HL-60 (cell line): ENCODE measurements at regions not wholly inside any gene's neighbourhood (a gene's known extent, or its start where the extent isn't known, plus 50 kb on each side); places are given as distances from the start of the nearest gene placed in this dataset.
A peak's percentile ranks its signal among the peaks of the same experiment; 100 is the strongest.

Experiments
- DNase-seq, 2 experiments: peaks; one replicate each; pipeline ENCODE4 v3.0.0-alpha.2; 2010 to 2020; ENCODE audit warnings: low read depth in 1 of 2, low spot score in 1 of 2
- H3K27ac ChIP-seq: fragments of 250-450 bp; sonication (Bioruptor Pico); replicated peaks from 2 replicates; pipeline ENCODE4 v1.5.1; 2020; ENCODE audit warnings: mild to moderate bottlenecking, moderate library complexity
- H3K27me3 ChIP-seq: fragments of 250-450 bp; sonication (Bioruptor Pico); 2 replicates; pipeline ENCODE4 v1.5.1; 2021; ENCODE audit warnings: mild to moderate bottlenecking, moderate library complexity; ENCODE audit not compliant: insufficient read depth, poor library complexity, severe bottlenecking
- H3K4me3 ChIP-seq: replicated peaks from 2 replicates; pipeline ENCODE4 v1.5.1; 2011; ENCODE audit warnings: mild to moderate bottlenecking, control low read depth, low read length; ENCODE audit not compliant: insufficient read depth
- GABPA ChIP-seq: IDR thresholded peaks from 2 replicates; pipeline ENCODE4 v1.6.1; 2012; ENCODE audit warnings: low read depth
- POLR2AphosphoS5 ChIP-seq: IDR thresholded peaks from 2 replicates; pipeline ENCODE4 v1.6.1; 2012; ENCODE audit warnings: low read depth
- SPI1 ChIP-seq: IDR thresholded peaks from 2 replicates; pipeline ENCODE4 v1.6.1; 2012; ENCODE audit warnings: low read depth, mild to moderate bottlenecking, borderline replicate concordance
- TF ChIP-seq, protein P1 (sequence below): IDR thresholded peaks from 2 replicates; pipeline ENCODE4 v1.6.1; 2012; ENCODE audit warnings: low read depth; ENCODE audit not compliant: insufficient replicate concordance
- TF ChIP-seq, protein P2 (sequence below): IDR thresholded peaks from one replicate; pipeline ENCODE4 v1.5.1; 2011; ENCODE audit warnings: low read length, control low read depth, inconsistent platforms; ENCODE audit not compliant: insufficient read depth

DNA sequence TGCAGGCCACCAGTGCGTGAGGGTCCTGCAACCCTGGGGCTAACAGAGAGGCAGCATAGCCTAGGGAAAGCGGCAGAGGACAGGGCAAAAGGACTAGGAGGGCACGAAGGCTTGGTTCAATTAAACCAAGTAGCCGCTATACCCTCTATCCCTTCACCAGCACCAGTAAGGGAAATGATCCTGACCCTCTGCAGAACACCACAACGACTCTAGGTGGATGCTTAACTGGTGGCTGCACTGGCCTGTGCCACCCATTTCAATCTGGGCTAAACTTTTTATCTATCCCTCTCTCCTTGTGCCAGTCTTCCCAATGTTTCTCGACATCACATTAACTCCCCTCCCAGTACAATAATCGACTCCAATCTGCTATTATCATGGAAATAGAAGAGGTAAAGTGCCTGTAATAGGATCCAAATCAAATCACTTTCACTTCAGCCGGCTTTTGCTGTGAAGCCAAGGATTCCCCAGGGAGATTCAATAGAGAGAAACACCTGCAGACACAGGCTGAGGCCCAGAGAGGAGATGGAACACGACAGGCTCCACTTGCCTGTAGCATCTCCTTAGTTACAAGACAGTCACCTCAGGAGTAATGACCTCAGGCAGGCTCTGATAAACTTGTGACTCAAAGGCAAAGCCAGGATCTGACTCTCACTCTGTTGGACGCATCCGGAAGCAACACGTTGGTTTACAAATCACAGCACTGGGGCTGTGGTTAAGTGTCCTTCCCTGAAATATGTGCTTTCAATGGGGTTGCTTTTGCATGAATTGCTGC is 791.6 kb upstream of the ARRDC4 start:
- TF ChIP-seq SPI1 (no peak), GABPA (no peak), POLR2AphosphoS5 (no peak)
- TF ChIP-seq, protein P1, sequence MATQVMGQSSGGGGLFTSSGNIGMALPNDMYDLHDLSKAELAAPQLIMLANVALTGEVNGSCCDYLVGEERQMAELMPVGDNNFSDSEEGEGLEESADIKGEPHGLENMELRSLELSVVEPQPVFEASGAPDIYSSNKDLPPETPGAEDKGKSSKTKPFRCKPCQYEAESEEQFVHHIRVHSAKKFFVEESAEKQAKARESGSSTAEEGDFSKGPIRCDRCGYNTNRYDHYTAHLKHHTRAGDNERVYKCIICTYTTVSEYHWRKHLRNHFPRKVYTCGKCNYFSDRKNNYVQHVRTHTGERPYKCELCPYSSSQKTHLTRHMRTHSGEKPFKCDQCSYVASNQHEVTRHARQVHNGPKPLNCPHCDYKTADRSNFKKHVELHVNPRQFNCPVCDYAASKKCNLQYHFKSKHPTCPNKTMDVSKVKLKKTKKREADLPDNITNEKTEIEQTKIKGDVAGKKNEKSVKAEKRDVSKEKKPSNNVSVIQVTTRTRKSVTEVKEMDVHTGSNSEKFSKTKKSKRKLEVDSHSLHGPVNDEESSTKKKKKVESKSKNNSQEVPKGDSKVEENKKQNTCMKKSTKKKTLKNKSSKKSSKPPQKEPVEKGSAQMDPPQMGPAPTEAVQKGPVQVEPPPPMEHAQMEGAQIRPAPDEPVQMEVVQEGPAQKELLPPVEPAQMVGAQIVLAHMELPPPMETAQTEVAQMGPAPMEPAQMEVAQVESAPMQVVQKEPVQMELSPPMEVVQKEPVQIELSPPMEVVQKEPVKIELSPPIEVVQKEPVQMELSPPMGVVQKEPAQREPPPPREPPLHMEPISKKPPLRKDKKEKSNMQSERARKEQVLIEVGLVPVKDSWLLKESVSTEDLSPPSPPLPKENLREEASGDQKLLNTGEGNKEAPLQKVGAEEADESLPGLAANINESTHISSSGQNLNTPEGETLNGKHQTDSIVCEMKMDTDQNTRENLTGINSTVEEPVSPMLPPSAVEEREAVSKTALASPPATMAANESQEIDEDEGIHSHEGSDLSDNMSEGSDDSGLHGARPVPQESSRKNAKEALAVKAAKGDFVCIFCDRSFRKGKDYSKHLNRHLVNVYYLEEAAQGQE: no peak
- TF ChIP-seq, protein P2, sequence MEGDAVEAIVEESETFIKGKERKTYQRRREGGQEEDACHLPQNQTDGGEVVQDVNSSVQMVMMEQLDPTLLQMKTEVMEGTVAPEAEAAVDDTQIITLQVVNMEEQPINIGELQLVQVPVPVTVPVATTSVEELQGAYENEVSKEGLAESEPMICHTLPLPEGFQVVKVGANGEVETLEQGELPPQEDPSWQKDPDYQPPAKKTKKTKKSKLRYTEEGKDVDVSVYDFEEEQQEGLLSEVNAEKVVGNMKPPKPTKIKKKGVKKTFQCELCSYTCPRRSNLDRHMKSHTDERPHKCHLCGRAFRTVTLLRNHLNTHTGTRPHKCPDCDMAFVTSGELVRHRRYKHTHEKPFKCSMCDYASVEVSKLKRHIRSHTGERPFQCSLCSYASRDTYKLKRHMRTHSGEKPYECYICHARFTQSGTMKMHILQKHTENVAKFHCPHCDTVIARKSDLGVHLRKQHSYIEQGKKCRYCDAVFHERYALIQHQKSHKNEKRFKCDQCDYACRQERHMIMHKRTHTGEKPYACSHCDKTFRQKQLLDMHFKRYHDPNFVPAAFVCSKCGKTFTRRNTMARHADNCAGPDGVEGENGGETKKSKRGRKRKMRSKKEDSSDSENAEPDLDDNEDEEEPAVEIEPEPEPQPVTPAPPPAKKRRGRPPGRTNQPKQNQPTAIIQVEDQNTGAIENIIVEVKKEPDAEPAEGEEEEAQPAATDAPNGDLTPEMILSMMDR: no peak
- no peak overlapping the region for H3K27ac ChIP-seq
- DNase-seq: no peak
- H3K4me3 ChIP-seq: no peak overlapping the region
- H3K27me3 ChIP-seq: no peaks in the 10 kb centered on the region

DNA sequence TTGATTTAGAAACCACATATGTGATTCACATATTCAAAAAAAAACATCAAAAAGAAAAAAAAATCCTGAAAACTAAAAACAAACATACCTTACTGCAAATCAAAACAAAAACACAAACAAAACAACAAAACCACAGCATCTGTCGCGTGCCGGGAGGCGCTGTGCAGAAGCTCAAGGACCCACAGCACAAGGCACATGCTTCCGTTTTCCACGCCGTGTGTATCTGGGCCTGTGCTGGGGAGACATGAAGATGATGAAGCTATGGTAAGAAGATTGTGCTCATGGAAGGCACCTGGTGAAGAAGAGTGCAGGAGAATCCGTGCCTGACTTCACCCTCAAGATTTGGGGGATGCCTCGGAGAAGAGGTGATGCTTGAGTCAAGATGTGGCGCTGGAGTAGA is 788.9 kb upstream of the ARRDC4 start:
- no peaks in the 10 kb centered on the region for H3K27me3 ChIP-seq
- no peak overlapping the region for H3K4me3 ChIP-seq
- TF ChIP-seq GABPA (no peak), POLR2AphosphoS5 (no peak), SPI1 (no peak)
- TF ChIP-seq, protein P2: no peak
- TF ChIP-seq, protein P1: no peak
- no peak overlapping the region for H3K27ac ChIP-seq
- DNase-seq: no peak

DNA sequence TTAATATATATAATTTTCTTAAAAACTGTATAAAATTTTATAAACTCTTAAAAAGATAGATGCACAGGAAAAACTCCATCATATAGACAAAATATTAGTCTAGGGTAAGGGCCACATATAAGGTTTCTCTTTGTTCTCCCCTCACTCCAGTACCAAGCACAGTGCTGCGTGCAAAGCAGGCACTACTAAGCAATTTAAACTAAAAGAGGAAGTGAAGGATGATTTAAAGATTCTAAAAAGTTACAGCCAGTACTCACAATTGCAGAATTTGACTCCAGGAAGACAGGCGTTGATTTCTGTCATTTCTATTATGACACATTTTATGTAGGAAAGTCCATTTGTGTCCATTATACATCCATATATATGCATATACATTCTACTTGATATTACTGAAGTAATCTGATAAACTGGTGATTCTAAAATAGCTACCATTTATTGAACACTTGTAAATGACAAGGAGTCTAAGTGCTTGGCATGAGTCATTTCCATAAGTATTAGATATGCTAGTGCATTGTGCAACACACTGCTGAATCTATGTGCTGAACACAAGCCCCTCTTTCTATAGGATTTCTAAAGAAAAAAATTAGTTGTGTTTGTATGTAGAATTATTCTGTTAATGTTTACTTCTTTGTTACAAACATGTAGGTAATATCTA is 785.5 kb upstream of the ARRDC4 start:
- TF ChIP-seq SPI1 (peak; percentile 96), GABPA (no peak)
- DNase-seq: peak; percentile 28 to 40
- no peak overlapping the region for H3K27ac ChIP-seq
- H3K4me3 ChIP-seq: no peak overlapping the region
- H3K27me3 ChIP-seq: no peaks in the 10 kb centered on the region

DNA sequence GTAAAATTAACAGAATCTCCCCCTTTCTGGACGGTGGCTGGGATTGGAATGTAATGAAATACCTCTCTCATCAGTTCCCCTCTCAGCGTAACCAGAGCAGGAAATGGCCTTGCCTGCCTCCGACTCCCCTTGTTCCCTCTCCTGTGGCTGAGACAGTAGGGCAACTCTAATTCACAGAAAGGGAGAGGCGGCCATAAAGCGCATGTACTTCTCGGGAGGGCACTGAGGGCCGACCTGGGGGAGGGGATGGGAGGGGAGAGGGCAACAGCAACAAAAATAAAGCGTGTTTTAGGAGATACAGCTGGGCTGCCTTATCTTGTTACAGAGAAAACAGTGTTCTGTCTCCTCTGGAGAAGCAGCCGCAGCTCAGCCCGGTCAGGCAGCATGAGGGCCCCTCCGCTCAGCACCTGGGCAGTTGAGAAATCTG is 783.3 kb upstream of the ARRDC4 start:
- H3K4me3 ChIP-seq: no peak overlapping the region
- no peak overlapping the region for H3K27ac ChIP-seq
- no peaks in the 10 kb centered on the region for H3K27me3 ChIP-seq
- TF ChIP-seq POLR2AphosphoS5 (no peak), SPI1 (no peak; the same call in 1 of the 2 replicates)
- TF ChIP-seq, protein P2: no peak
- peak in 1 of 2 experiments; percentile 36 for DNase-seq
